IMR-90 (cell line): ENCODE measurements at regions not wholly inside any gene's neighbourhood (a gene's known extent, or its start where the extent isn't known, plus 50 kb on each side); places are given as distances from the start of the nearest gene placed in this dataset.
A peak's percentile ranks its signal among the peaks of the same experiment; 100 is the strongest.

Source experiments
- ATAC-seq: fragments of 200-7000 bp; cut with Tn5 transposase; 2 replicates; pipeline ENCODE4 v1.9.1; 2020; ENCODE audit warnings: low read depth, mild to moderate bottlenecking, moderate library complexity
- BruUV-seq: library from RNA; stranded (reverse); fragments of 400-500 nt; replicated peaks from 2 replicates; lab custom pipeline; 2021; lab: Mats Ljungman, UMichigan
- CTCF ChIA-PET: fragments of 300-600 bp; formaldehyde crosslinking; extraction: SDS; loops from one replicate; lab custom pipeline; 2021; ENCODE audit warnings: antibody characterized with exemption; lab: Yijun Ruan, JAX
- POLR2A ChIA-PET: fragments of 300-600 bp; sonication (Branson Sonifier 250); formaldehyde crosslinking; loops from one replicate; lab custom pipeline; 2022; ENCODE audit warnings: antibody characterized with exemption; ENCODE audit not compliant: unreplicated experiment; lab: Charles Lee
- DNase-seq: peaks from one replicate; pipeline ENCODE4 v3.0.0; 2013
- H2AFZ ChIP-seq: replicated peaks from 2 replicates; pipeline ENCODE3; 2013; ENCODE audit warnings: low read length, mild to moderate bottlenecking; ENCODE audit not compliant: poor library complexity
- H2AK5ac ChIP-seq: 2 replicates; pipeline ENCODE4 v1.6.1; 2013; ENCODE audit warnings: low read depth, low read length, inconsistent platforms
- H2AK9ac ChIP-seq: replicated peaks from 2 replicates; pipeline ENCODE3; 2013; ENCODE audit warnings: mild to moderate bottlenecking, low read depth, low read length, moderate library complexity; ENCODE audit not compliant: poor library complexity
- H2BK120ac ChIP-seq: 2 replicates; pipeline ENCODE4 v1.6.1; 2013; ENCODE audit warnings: low read depth, low read length, inconsistent platforms
- H2BK15ac ChIP-seq: 3 replicates; pipeline ENCODE4 v1.6.1; 2013; ENCODE audit warnings: low read depth, low read length, inconsistent platforms
- H2BK20ac ChIP-seq: 2 replicates; pipeline ENCODE4 v1.6.1; 2013; ENCODE audit warnings: low read depth, mild to moderate bottlenecking, inconsistent platforms, low read length, moderate library complexity
- H2BK5ac ChIP-seq: 2 replicates; pipeline ENCODE4 v1.6.1; 2013; ENCODE audit warnings: mild to moderate bottlenecking, low read depth, low read length, inconsistent platforms; ENCODE audit not compliant: poor library complexity, severe bottlenecking
- H3K14ac ChIP-seq: replicated peaks from 2 replicates; pipeline ENCODE4 v1.6.1; 2013; ENCODE audit warnings: low read depth, low read length, inconsistent platforms
- H3K18ac ChIP-seq: 2 replicates; pipeline ENCODE4 v1.6.1; 2013; ENCODE audit warnings: low read depth, low read length, control low read depth
- H3K23ac ChIP-seq: 2 replicates; pipeline ENCODE4 v1.6.1; 2013; ENCODE audit warnings: low read depth, low read length, inconsistent platforms
- H3K27ac ChIP-seq: 2 replicates; pipeline ENCODE4 v1.5.1; 2013; ENCODE audit warnings: mild to moderate bottlenecking, control low read depth, low read length; ENCODE audit not compliant: insufficient read depth
- H3K27me3 ChIP-seq: 2 replicates; pipeline ENCODE4 v1.6.1; 2013; ENCODE audit warnings: low read length; ENCODE audit not compliant: control insufficient read depth, insufficient read depth
- H3K36me3 ChIP-seq: 2 replicates; pipeline ENCODE4 v1.6.1; 2013; ENCODE audit warnings: low read length, mixed read lengths; ENCODE audit not compliant: control insufficient read depth, insufficient read depth
- H3K4ac ChIP-seq: 2 replicates; pipeline ENCODE4 v1.6.1; 2013; ENCODE audit warnings: low read depth, low read length, inconsistent platforms
- H3K4me1 ChIP-seq: 2 replicates; pipeline ENCODE4 v1.6.1; 2013; ENCODE audit warnings: low read length, mixed read lengths; ENCODE audit not compliant: control insufficient read depth, insufficient read depth
- H3K4me2 ChIP-seq: 2 replicates; pipeline ENCODE4 v1.6.1; 2013; ENCODE audit warnings: low read depth, mild to moderate bottlenecking, control low read depth, low read length, moderate library complexity
- H3K4me3 ChIP-seq: 2 replicates; pipeline ENCODE4 v1.5.1; 2013; ENCODE audit warnings: low read depth, mild to moderate bottlenecking, control low read depth, low read length, moderate library complexity; ENCODE audit not compliant: insufficient read depth
- H3K56ac ChIP-seq: 2 replicates; pipeline ENCODE4 v1.6.1; 2013; ENCODE audit warnings: low read length, inconsistent platforms; ENCODE audit not compliant: insufficient read depth; ENCODE audit errors: extremely low read depth
- H3K79me1 ChIP-seq, 2 experiments: 2 replicates each; pipeline ENCODE4 v1.6.1; 2013; ENCODE audit warnings: low read length in 2 of 2, inconsistent platforms in 1 of 2, low read depth in 1 of 2
- H3K9ac ChIP-seq: 2 replicates; pipeline ENCODE4 v1.6.1; 2013; ENCODE audit warnings: low read depth, low read length, control low read depth
- H3K9me1 ChIP-seq: 2 replicates; pipeline ENCODE4 v1.6.1; 2013; ENCODE audit warnings: low read length, inconsistent platforms; ENCODE audit not compliant: insufficient read depth
- H3K9me3 ChIP-seq: 2 replicates; pipeline ENCODE4 v1.6.1; 2013; ENCODE audit warnings: low read length; ENCODE audit not compliant: control insufficient read depth, insufficient read depth
- H4K20me1 ChIP-seq: 2 replicates; pipeline ENCODE4 v1.6.1; 2013; ENCODE audit warnings: low read length, inconsistent platforms; ENCODE audit not compliant: insufficient read depth
- H4K5ac ChIP-seq: 2 replicates; pipeline ENCODE4 v1.6.1; 2013; ENCODE audit warnings: mild to moderate bottlenecking, low read depth, low read length, control low read depth
- H4K8ac ChIP-seq, 2 experiments: 2 replicates each; pipeline ENCODE4 v1.6.1; 2013; ENCODE audit warnings: low read depth in 2 of 2, low read length in 2 of 2, control low read depth in 1 of 2, inconsistent platforms in 1 of 2
- H4K91ac ChIP-seq: 2 replicates; pipeline ENCODE4 v1.6.1; 2013; ENCODE audit warnings: low read depth, low read length, inconsistent platforms; ENCODE audit not compliant: insufficient read depth
- NFE2L2 ChIP-seq: fragments of 150-350 bp; IDR thresholded peaks from 2 replicates; pipeline ENCODE4 v1.6.1; 2016; ENCODE audit warnings: low read depth, mild to moderate bottlenecking, low read length
- POLR2A ChIP-seq: IDR thresholded peaks from 2 replicates; pipeline ENCODE4 v1.6.1; 2012; ENCODE audit warnings: mild to moderate bottlenecking, low read depth, low read length
- USF2 ChIP-seq: fragments of 150-350 bp; IDR thresholded peaks from 2 replicates; pipeline ENCODE4 v1.6.1; 2017; ENCODE audit warnings: mild to moderate bottlenecking, antibody characterized with exemption, low read length, low read depth
- WGBS, 2 experiments: methylation state at CpG; one replicate each; pipeline versions ENCODE4 v1.1.5 to v1.1.7; 2013; ENCODE audit warnings: missing lambda C conversion rate in 2 of 2; ENCODE audit not compliant: insufficient read length in 1 of 2; ENCODE audit errors: extremely low coverage in 2 of 2; 5-methylcytosine and 5-hydroxymethylcytosine counted together
- dilution Hi-C: fragments of 300-500 bp; cut with HindIII; formaldehyde crosslinking; loops from one replicate; pipeline ENCODE4 v1.14.3; 2018; ENCODE audit warnings: low sequenced_read_pairs; ENCODE audit not compliant: unreplicated experiment
- in situ Hi-C: fragments of 300-500 bp; cut with MboI; formaldehyde crosslinking; loops from 3 replicates; pipeline ENCODE4 v1.14.3; 2019; ENCODE audit warnings: low sequenced_read_pairs, inconsistent platforms, mixed read lengths
- intact Hi-C: fragments of 100-400 bp; cut with micrococcal nuclease; formaldehyde crosslinking; loops from 2 replicates; pipeline ENCODE4 v1.10.0; 2022

- Histone ChIP-seq H3K79me1 (no peaks in the 10 kb centered on the region), H3K4me3 (no peak overlapping the region), H3K14ac (no peak overlapping the region), H4K8ac (no peak overlapping the region), H2AFZ (no peak overlapping the region), H3K23ac (no peak overlapping the region), H3K4ac (no peak overlapping the region), H2BK120ac (no peak overlapping the region), H4K20me1 (no peaks in the 10 kb centered on the region), H2BK15ac (no peak overlapping the region), H3K56ac (no peak overlapping the region), H2AK9ac (peak overlapping the region; percentile 45), H3K4me2 (no peak overlapping the region), H4K91ac (no peak overlapping the region), H2BK20ac (no peak overlapping the region), H3K18ac (no peak overlapping the region), H3K9ac (no peak overlapping the region), H3K36me3 (no peaks in the 10 kb centered on the region), H2AK5ac (no peak overlapping the region), H3K27me3 (no peaks in the 10 kb centered on the region; the same call in none of the 2 replicates), H2BK5ac (no peak overlapping the region), H3K27ac (no peak overlapping the region), H3K9me3 (no peaks in the 10 kb centered on the region), H3K9me1 (no peaks in the 10 kb centered on the region), H4K5ac (no peak overlapping the region), H3K4me1 (no peaks in the 10 kb centered on the region)
- dilution Hi-C loops = no loop called here
- WGBS, 2 experiments = 100% methylated on average over 1 of the region's 4 CpGs; no CpG with 5 or more reads in 1 of the 2 experiments
- in situ Hi-C loops = no loop called here
- no peak for DNase-seq
- no TSS peak for BruUV-seq
- ChIA-PET POLR2A (no interaction called here), CTCF (no interaction called here)
- TF ChIP-seq POLR2A = no peak
- no peak for TF ChIP-seq NFE2L2
- no peak for TF ChIP-seq USF2
- no peak for ATAC-seq
- intact Hi-C loops = no loop called here
These were observed 274.7 kb downstream of the HAUS1 start for GRCh38 chr18:46378864-46379207.
